Osteoblast (primary cell): ENCODE measurements at regions not wholly inside any gene's neighbourhood (a gene's known extent, or its start where the extent isn't known, plus 50 kb on each side); places are given as distances from the start of the nearest gene placed in this dataset.

Experiments
- DNase-seq: peaks from one replicate; pipeline ENCODE4 v3.0.0; 2011; ENCODE audit warnings: low spot score, mixed read lengths; ENCODE audit not compliant: insufficient read length; ENCODE audit errors: missing footprints
- H2AFZ ChIP-seq: 2 replicates; pipeline ENCODE4 v1.6.0; 2011; ENCODE audit warnings: mild to moderate bottlenecking, low read length
- H3K27ac ChIP-seq: 2 replicates; pipeline ENCODE4 v1.5.1; 2011; ENCODE audit warnings: mild to moderate bottlenecking, low read depth, low read length, moderate library complexity
- H3K27me3 ChIP-seq: 2 replicates; pipeline ENCODE4 v1.6.0; 2012; ENCODE audit warnings: mild to moderate bottlenecking, control low read depth, inconsistent platforms, low read length, moderate library complexity; ENCODE audit not compliant: insufficient read depth
- H3K36me3 ChIP-seq: 2 replicates; pipeline ENCODE4 v1.5.1; 2011; ENCODE audit warnings: mild to moderate bottlenecking, low read length, control low read depth, moderate library complexity; ENCODE audit not compliant: insufficient read depth
- H3K4me1 ChIP-seq: 2 replicates; pipeline ENCODE4 v1.5.1; 2011; ENCODE audit warnings: mild to moderate bottlenecking, low read length, control low read depth, moderate library complexity; ENCODE audit not compliant: insufficient read depth
- H3K4me2 ChIP-seq: 2 replicates; pipeline ENCODE4 v1.6.0; 2011; ENCODE audit warnings: mild to moderate bottlenecking, low read length; ENCODE audit not compliant: insufficient read depth
- H3K4me3 ChIP-seq: fragments of 200-600 bp; sonication (generic); 3 replicates; pipeline ENCODE4 v1.5.1; 2012; ENCODE audit warnings: mild to moderate bottlenecking, low read length, inconsistent platforms; ENCODE audit not compliant: insufficient read depth
- H3K79me2 ChIP-seq: 2 replicates; pipeline ENCODE4 v1.6.0; 2012; ENCODE audit warnings: mild to moderate bottlenecking, low read length, control low read depth, inconsistent platforms; ENCODE audit not compliant: insufficient read depth
- H3K9me3 ChIP-seq: 2 replicates; pipeline ENCODE4 v1.5.1; 2011; ENCODE audit warnings: low read depth, low read length, control low read depth
- H4K20me1 ChIP-seq: 2 replicates; pipeline ENCODE4 v1.6.0; 2012; ENCODE audit warnings: mild to moderate bottlenecking, low read length, control low read depth; ENCODE audit not compliant: insufficient read depth
- CTCF ChIP-seq: IDR thresholded peaks from 2 replicates; pipeline ENCODE4 v1.5.1; 2011; ENCODE audit warnings: mild to moderate bottlenecking, low read depth, low read length, moderate library complexity; ENCODE audit errors: extremely low read depth

GRCh38 chr2:74067221-74067747 lies 80.4 kb downstream of the BOLA3 start:
- no peaks in the 10 kb centered on the region for H4K20me1 ChIP-seq
- no peaks in the 10 kb centered on the region for H3K79me2 ChIP-seq
- H3K4me2 ChIP-seq: no peak overlapping the region
- H3K27me3 ChIP-seq: no peaks in the 10 kb centered on the region
- DNase-seq: no peak
- H3K4me3 ChIP-seq: no peak overlapping the region
- no peaks in the 10 kb centered on the region for H3K9me3 ChIP-seq
- no peak overlapping the region for H3K27ac ChIP-seq
- no peak for TF ChIP-seq CTCF
- no peaks in the 10 kb centered on the region for H3K4me1 ChIP-seq
- no peaks in the 10 kb centered on the region for H3K36me3 ChIP-seq
- no peak overlapping the region for H2AFZ ChIP-seq

GRCh38 chr2:74070991-74071390 lies 76.7 kb downstream of the BOLA3 start:
- Histone ChIP-seq H3K27me3 (no peaks in the 10 kb centered on the region), H3K27ac (no peak overlapping the region), H2AFZ (no peak overlapping the region), H3K4me2 (no peak overlapping the region), H3K36me3 (peaks cover 4% of the 10 kb centered on the region), H4K20me1 (no peaks in the 10 kb centered on the region), H3K4me3 (no peak overlapping the region), H3K79me2 (no peaks in the 10 kb centered on the region), H3K4me1 (no peaks in the 10 kb centered on the region), H3K9me3 (no peaks in the 10 kb centered on the region)
- TF ChIP-seq CTCF: no peak
- DNase-seq: no peak

GRCh38 chr2:74071426-74071825 lies 76.3 kb downstream of the BOLA3 start:
- Histone ChIP-seq H3K36me3 (peaks cover 4% of the 10 kb centered on the region), H3K27me3 (no peaks in the 10 kb centered on the region), H3K4me1 (no peaks in the 10 kb centered on the region), H3K27ac (no peak overlapping the region), H3K4me2 (no peak overlapping the region), H3K4me3 (no peak overlapping the region), H2AFZ (no peak overlapping the region), H4K20me1 (no peaks in the 10 kb centered on the region), H3K9me3 (no peaks in the 10 kb centered on the region), H3K79me2 (no peaks in the 10 kb centered on the region)
- no peak for TF ChIP-seq CTCF
- no peak for DNase-seq

- DNase-seq: no peak
- Histone ChIP-seq H4K20me1 (no peaks in the 10 kb centered on the region), H3K9me3 (no peaks in the 10 kb centered on the region), H2AFZ (no peak overlapping the region), H3K27ac (no peak overlapping the region), H3K4me3 (no peak overlapping the region), H3K79me2 (no peaks in the 10 kb centered on the region), H3K27me3 (no peaks in the 10 kb centered on the region), H3K4me2 (no peak overlapping the region), H3K36me3 (peaks cover 4% of the 10 kb centered on the region), H3K4me1 (no peaks in the 10 kb centered on the region)
- no peak for TF ChIP-seq CTCF
Observed at GRCh38 chr2:74072565-74072964, 75.1 kb downstream of the BOLA3 start.
